ENCODE measurements at regions not wholly inside any gene's neighbourhood (a gene's known extent, or its start where the extent isn't known, plus 50 kb on each side); places are given as distances from the start of the nearest gene placed in this dataset.

DNA sequence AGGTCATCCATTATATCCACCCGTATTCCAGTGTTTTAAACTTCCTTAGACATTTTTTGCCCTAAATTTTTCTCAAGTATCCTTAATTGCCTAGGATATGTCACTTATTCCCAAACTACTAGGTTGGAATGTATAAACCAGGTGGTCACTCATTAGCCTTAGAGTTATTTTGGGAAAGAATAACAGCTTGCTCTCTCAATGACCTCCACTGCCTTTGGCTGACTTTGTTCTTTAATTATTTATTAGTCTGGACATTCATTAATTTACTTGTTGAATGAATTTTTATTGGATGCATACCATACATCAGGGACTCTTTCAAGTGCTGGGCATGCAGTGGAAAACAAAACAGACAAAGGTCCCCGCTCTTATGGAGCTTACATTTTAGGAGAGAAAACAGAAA, 609.3 kb upstream of the IGFBP7 start:
- no peak for TF ChIP-seq POLR2A (IDR thresholded peaks at IDR 0.05)
- TF ChIP-seq, protein P1, sequence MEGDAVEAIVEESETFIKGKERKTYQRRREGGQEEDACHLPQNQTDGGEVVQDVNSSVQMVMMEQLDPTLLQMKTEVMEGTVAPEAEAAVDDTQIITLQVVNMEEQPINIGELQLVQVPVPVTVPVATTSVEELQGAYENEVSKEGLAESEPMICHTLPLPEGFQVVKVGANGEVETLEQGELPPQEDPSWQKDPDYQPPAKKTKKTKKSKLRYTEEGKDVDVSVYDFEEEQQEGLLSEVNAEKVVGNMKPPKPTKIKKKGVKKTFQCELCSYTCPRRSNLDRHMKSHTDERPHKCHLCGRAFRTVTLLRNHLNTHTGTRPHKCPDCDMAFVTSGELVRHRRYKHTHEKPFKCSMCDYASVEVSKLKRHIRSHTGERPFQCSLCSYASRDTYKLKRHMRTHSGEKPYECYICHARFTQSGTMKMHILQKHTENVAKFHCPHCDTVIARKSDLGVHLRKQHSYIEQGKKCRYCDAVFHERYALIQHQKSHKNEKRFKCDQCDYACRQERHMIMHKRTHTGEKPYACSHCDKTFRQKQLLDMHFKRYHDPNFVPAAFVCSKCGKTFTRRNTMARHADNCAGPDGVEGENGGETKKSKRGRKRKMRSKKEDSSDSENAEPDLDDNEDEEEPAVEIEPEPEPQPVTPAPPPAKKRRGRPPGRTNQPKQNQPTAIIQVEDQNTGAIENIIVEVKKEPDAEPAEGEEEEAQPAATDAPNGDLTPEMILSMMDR (IDR thresholded peaks at IDR 0.05): no peak
